ENCODE measurements at regions not wholly inside any gene's neighbourhood (a gene's known extent, or its start where the extent isn't known, plus 50 kb on each side); places are given as distances from the start of the nearest gene placed in this dataset.

DNA sequence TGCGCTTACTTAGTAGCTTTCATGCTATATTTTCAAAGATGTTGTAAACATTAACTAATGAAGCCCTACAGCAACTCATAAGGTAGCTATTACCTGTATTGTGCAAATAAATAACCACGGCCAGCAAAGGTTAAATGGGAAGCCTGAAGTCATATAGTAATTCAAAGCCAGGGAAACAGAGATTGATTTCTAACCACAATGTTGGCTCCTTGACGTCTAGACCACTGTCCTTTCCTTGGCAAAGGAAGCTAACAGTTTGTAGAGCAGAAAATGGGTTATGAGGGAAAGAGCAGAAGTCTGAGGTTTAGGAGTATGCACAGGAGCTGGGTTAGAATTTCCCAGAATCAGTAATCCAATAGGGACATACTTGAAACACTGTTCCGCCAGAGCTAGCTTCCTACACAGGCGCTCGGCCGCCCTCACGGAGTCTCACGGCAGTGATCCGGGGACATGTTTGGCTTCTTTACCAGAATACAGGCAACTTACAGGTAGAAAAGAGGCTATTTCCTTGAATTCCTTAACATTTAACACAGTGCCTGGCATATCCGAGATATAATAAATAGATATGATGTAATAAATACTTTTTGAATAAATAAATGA, 298.8 kb upstream of the LYPLAL1 start:
- TF ChIP-seq, protein P1, sequence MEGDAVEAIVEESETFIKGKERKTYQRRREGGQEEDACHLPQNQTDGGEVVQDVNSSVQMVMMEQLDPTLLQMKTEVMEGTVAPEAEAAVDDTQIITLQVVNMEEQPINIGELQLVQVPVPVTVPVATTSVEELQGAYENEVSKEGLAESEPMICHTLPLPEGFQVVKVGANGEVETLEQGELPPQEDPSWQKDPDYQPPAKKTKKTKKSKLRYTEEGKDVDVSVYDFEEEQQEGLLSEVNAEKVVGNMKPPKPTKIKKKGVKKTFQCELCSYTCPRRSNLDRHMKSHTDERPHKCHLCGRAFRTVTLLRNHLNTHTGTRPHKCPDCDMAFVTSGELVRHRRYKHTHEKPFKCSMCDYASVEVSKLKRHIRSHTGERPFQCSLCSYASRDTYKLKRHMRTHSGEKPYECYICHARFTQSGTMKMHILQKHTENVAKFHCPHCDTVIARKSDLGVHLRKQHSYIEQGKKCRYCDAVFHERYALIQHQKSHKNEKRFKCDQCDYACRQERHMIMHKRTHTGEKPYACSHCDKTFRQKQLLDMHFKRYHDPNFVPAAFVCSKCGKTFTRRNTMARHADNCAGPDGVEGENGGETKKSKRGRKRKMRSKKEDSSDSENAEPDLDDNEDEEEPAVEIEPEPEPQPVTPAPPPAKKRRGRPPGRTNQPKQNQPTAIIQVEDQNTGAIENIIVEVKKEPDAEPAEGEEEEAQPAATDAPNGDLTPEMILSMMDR (conservative IDR thresholded peaks at IDR 0.05; ENCODE audit: low read depth, low read length), result no peak
- TF ChIP-seq EZH2 (IDR thresholded peaks at IDR 0.05; ENCODE audit: low read length, unreplicated experiment), result no peak
